Keratinocyte (primary cell): ENCODE measurements at regions not wholly inside any gene's neighbourhood (a gene's known extent, or its start where the extent isn't known, plus 50 kb on each side); places are given as distances from the start of the nearest gene placed in this dataset.

ENCODE experiments used
- DNase-seq: peaks from one replicate; pipeline ENCODE4 v3.0.0-alpha.2; 2011; ENCODE audit warnings: low read depth, missing footprints, low spot score
- FAIRE-seq: peaks from 2 replicates; lab custom pipeline; 2011; peaks lifted over from hg19 to GRCh38; lab: Jason Lieb, UNC
- H2AFZ ChIP-seq: 2 replicates; pipeline ENCODE4 v1.6.0; 2012; ENCODE audit warnings: low read length, control low read depth, inconsistent platforms; ENCODE audit not compliant: control insufficient read depth
- H3K27ac ChIP-seq: 2 replicates; pipeline ENCODE4 v1.5.1; 2011; ENCODE audit warnings: low read length; ENCODE audit not compliant: control insufficient read depth, insufficient read depth
- H3K27me3 ChIP-seq: 3 replicates; pipeline ENCODE4 v1.6.0; 2011; ENCODE audit warnings: low read length; ENCODE audit not compliant: control insufficient read depth, insufficient read depth; ENCODE audit errors: extremely low read depth
- H3K36me3 ChIP-seq, 2 experiments: 2 replicates in 1 of 2; 3 replicates in 1 of 2; pipeline ENCODE4 v1.5.1; 2011; ENCODE audit warnings: low read length in 2 of 2, mild to moderate bottlenecking in 1 of 2; ENCODE audit not compliant: control insufficient read depth in 2 of 2, insufficient read depth in 2 of 2; ENCODE audit errors: extremely low read depth in 1 of 2
- H3K4me1 ChIP-seq: 3 replicates; pipeline ENCODE4 v1.5.1; 2011; ENCODE audit warnings: low read length; ENCODE audit not compliant: control insufficient read depth, insufficient read depth; ENCODE audit errors: extremely low read depth
- H3K4me2 ChIP-seq: 3 replicates; pipeline ENCODE4 v1.6.0; 2011; ENCODE audit warnings: low read depth, low read length; ENCODE audit not compliant: control insufficient read depth, insufficient read depth; ENCODE audit errors: extremely low read depth
- H3K4me3 ChIP-seq, 3 experiments: fragments of 200-600 bp in 1 of 3; sonication (generic) in 1 of 3; 2 replicates in 2 of 3; 3 replicates in 1 of 3; pipeline ENCODE4 v1.5.1; 2011 to 2016; ENCODE audit warnings: low read length in 3 of 3, mild to moderate bottlenecking in 3 of 3, control low read depth in 2 of 3, inconsistent platforms in 1 of 3, low read depth in 1 of 3, mixed read lengths in 1 of 3, mixed run types in 1 of 3, moderate library complexity in 1 of 3; ENCODE audit not compliant: control insufficient read depth in 2 of 3, insufficient read depth in 2 of 3; ENCODE audit errors: extremely low read depth in 1 of 3
- H3K79me2 ChIP-seq: 2 replicates; pipeline ENCODE4 v1.6.0; 2012; ENCODE audit warnings: low read length; ENCODE audit not compliant: control insufficient read depth, insufficient read depth
- H3K9ac ChIP-seq: 3 replicates; pipeline ENCODE4 v1.6.0; 2011; ENCODE audit warnings: low read length; ENCODE audit not compliant: control insufficient read depth, insufficient read depth; ENCODE audit errors: extremely low read depth
- H3K9me1 ChIP-seq: 3 replicates; pipeline ENCODE4 v1.6.0; 2011; ENCODE audit warnings: low read length; ENCODE audit not compliant: control insufficient read depth, insufficient read depth; ENCODE audit errors: extremely low read depth
- H3K9me3 ChIP-seq: 2 replicates; pipeline ENCODE4 v1.5.1; 2012; ENCODE audit warnings: low read depth, low read length; ENCODE audit not compliant: control insufficient read depth
- H4K20me1 ChIP-seq: 3 replicates; pipeline ENCODE4 v1.6.0; 2011; ENCODE audit warnings: low read length; ENCODE audit not compliant: control insufficient read depth, insufficient read depth; ENCODE audit errors: extremely low read depth
- EZH2 ChIP-seq: IDR thresholded peaks from one replicate; pipeline ENCODE4 v1.6.1; 2012; ENCODE audit warnings: inconsistent platforms, mild to moderate bottlenecking, low read length, moderate library complexity
- dilution Hi-C: fragments of 300-500 bp; cut with MboI; formaldehyde crosslinking; loops from one replicate; pipeline ENCODE4 v1.7.0; 2020; ENCODE audit warnings: low sequenced_read_pairs; ENCODE audit not compliant: extremely low pct_ligation_motif_present
- TF ChIP-seq, protein P1 (sequence below), 3 experiments: IDR thresholded peaks in 1 of 3; conservative IDR thresholded peaks in 1 of 3; optimal IDR thresholded peaks in 1 of 3; 2 replicates in 2 of 3; 3 replicates in 1 of 3; pipeline versions ENCODE3 to v1.5.1; 2011; ENCODE audit warnings: low read length in 3 of 3, mild to moderate bottlenecking in 3 of 3, moderate library complexity in 2 of 3, control low read depth in 1 of 3, inconsistent platforms in 1 of 3; ENCODE audit not compliant: insufficient read depth in 2 of 3; ENCODE audit errors: extremely low read depth in 1 of 3

- Histone ChIP-seq H3K4me3 (no peak overlapping the region), H3K79me2 (no peaks in the 10 kb centered on the region), H3K27me3 (no peaks in the 10 kb centered on the region), H3K36me3 (no peaks in the 10 kb centered on the region), H3K27ac (no peak overlapping the region), H3K4me1 (peaks cover 15% of the 10 kb centered on the region), H4K20me1 (no peaks in the 10 kb centered on the region), H3K4me2 (no peak overlapping the region), H3K9ac (no peak overlapping the region), H2AFZ (peak overlapping the region; percentile 35), H3K9me3 (no peaks in the 10 kb centered on the region), H3K9me1 (no peaks in the 10 kb centered on the region)
- no peak for DNase-seq
- no peak for FAIRE-seq
- dilution Hi-C loops = no loop called here
- TF ChIP-seq, protein P1, sequence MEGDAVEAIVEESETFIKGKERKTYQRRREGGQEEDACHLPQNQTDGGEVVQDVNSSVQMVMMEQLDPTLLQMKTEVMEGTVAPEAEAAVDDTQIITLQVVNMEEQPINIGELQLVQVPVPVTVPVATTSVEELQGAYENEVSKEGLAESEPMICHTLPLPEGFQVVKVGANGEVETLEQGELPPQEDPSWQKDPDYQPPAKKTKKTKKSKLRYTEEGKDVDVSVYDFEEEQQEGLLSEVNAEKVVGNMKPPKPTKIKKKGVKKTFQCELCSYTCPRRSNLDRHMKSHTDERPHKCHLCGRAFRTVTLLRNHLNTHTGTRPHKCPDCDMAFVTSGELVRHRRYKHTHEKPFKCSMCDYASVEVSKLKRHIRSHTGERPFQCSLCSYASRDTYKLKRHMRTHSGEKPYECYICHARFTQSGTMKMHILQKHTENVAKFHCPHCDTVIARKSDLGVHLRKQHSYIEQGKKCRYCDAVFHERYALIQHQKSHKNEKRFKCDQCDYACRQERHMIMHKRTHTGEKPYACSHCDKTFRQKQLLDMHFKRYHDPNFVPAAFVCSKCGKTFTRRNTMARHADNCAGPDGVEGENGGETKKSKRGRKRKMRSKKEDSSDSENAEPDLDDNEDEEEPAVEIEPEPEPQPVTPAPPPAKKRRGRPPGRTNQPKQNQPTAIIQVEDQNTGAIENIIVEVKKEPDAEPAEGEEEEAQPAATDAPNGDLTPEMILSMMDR (optimal IDR thresholded peaks at IDR 0.05 in 1 of 3, IDR thresholded peaks at IDR 0.05 in 1 of 3, conservative IDR thresholded peaks at IDR 0.05 in 1 of 3; ENCODE audit: extremely low read depth in 1 of 3, insufficient read depth in 2 of 3, low read length in 3 of 3) = no peak
- TF ChIP-seq EZH2 = no peak
Observed at GRCh38 chr7:84682543-84682942, 488.0 kb upstream of the SEMA3A start.

DNA sequence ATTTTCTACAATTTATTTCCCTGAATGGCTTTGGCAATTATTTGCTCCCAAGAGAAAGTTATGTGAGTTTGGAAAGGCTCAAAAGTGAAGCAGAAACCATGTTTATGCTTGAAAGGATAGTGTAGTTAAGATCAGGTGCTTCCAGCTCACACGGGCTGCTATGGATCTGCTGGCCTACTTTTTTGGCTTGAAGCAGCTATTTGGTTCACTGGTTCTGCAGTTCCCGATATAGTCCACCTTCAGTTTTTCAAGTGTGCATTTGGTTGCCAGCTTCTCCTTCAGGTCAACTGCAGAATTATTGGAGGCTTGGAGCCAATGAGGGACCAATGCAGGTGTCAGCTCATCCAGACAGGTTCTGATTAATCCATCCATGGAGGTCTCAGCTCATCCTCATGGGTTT is 484.3 kb upstream of the SEMA3A start:
- DNase-seq = no peak
- dilution Hi-C loops = no loop called here
- FAIRE-seq = no peak
- H2AFZ ChIP-seq = no peak overlapping the region
- no peak for TF ChIP-seq EZH2
- TF ChIP-seq, protein P1 (optimal IDR thresholded peaks at IDR 0.05 in 1 of 3, IDR thresholded peaks at IDR 0.05 in 1 of 3, conservative IDR thresholded peaks at IDR 0.05 in 1 of 3; ENCODE audit: extremely low read depth in 1 of 3, insufficient read depth in 2 of 3, low read length in 3 of 3) = no peak
- no peaks in the 10 kb centered on the region for H3K9me3 ChIP-seq
- H3K27ac ChIP-seq = no peak overlapping the region
- peaks cover 35% of the 10 kb centered on the region for H3K4me1 ChIP-seq
- no peak overlapping the region for H3K9ac ChIP-seq
- no peaks in the 10 kb centered on the region for H3K9me1 ChIP-seq
- H3K4me2 ChIP-seq = no peak overlapping the region
- H3K4me3 ChIP-seq = no peak overlapping the region
- no peaks in the 10 kb centered on the region for H4K20me1 ChIP-seq
- H3K79me2 ChIP-seq = no peaks in the 10 kb centered on the region
- H3K36me3 ChIP-seq = no peaks in the 10 kb centered on the region
- no peaks in the 10 kb centered on the region for H3K27me3 ChIP-seq
